ENCODE measurements at regions not wholly inside any gene's neighbourhood (a gene's known extent, or its start where the extent isn't known, plus 50 kb on each side); places are given as distances from the start of the nearest gene placed in this dataset.
A peak's percentile ranks its signal among the peaks of the same experiment; 100 is the strongest.

- no peaks in the 10 kb centered on the region for H3K79me2 ChIP-seq (replicated peaks; ENCODE audit: insufficient read depth)
- H3K4me2 ChIP-seq, result no peak overlapping the region
- peaks cover 7% of the 10 kb centered on the region for H3K4me1 ChIP-seq (ENCODE audit: insufficient read depth)
- no peak overlapping the region for H3K4me3 Mint-ChIP-seq
- peaks cover 2% of the 10 kb centered on the region for H3K27me3 Mint-ChIP-seq (ENCODE audit: insufficient read depth, low read depth, poor library complexity)
- H3K27ac ChIP-seq (ENCODE audit: low read depth), result no peak overlapping the region
- no peak overlapping the region for H3K4me3 ChIP-seq
- no peak for TF ChIP-seq EZH2phosphoT487 (IDR thresholded peaks at IDR 0.05; ENCODE audit: unreplicated experiment)
- no peaks in the 10 kb centered on the region for H3K36me3 Mint-ChIP-seq (ENCODE audit: low read depth)
- no peak overlapping the region for H3K27ac Mint-ChIP-seq
- peaks cover 9% of the 10 kb centered on the region for H3K4me1 Mint-ChIP-seq
- H3K9me2 ChIP-seq (ENCODE audit: insufficient read depth), result no peaks in the 10 kb centered on the region
- no peak for DNase-seq (ENCODE audit: low spot score)
- no peak for ATAC-seq
- H3K36me3 ChIP-seq (ENCODE audit: insufficient read depth), result no peaks in the 10 kb centered on the region
- no peaks in the 10 kb centered on the region for H4K20me1 ChIP-seq (replicated peaks; ENCODE audit: insufficient read depth)
- no peaks in the 10 kb centered on the region for H3K9me3 Mint-ChIP-seq
- no peaks in the 10 kb centered on the region for H3K27me3 ChIP-seq (ENCODE audit: insufficient read depth)
- peaks cover 5% of the 10 kb centered on the region; the same call in 1 of the 2 replicates for H3F3A ChIP-seq (replicated peaks; ENCODE audit: low read depth)
- H2AFZ ChIP-seq, result no peak overlapping the region
These were observed 72.7 kb upstream of the FAM174B start for GRCh38 chr15:92728266-92728665.

- Histone ChIP-seq H3K27ac (ENCODE audit: low read depth) (no peak overlapping the region), H4K20me1 (replicated peaks; ENCODE audit: insufficient read depth) (no peaks in the 10 kb centered on the region), H2AFZ (peak overlapping the region; percentile 92), H3K4me1 (ENCODE audit: insufficient read depth) (peaks cover 4% of the 10 kb centered on the region; the same call in 1 of the 2 replicates), H3K36me3 (ENCODE audit: insufficient read depth) (no peaks in the 10 kb centered on the region), H3K27me3 (ENCODE audit: insufficient read depth) (no peaks in the 10 kb centered on the region), H3K79me2 (replicated peaks; ENCODE audit: insufficient read depth) (no peaks in the 10 kb centered on the region), H3K4me3 (peak overlapping the region; percentile 60), H3F3A (replicated peaks; ENCODE audit: low read depth) (no peaks in the 10 kb centered on the region), H3K9me2 (ENCODE audit: insufficient read depth) (no peaks in the 10 kb centered on the region), H3K4me2 (peak overlapping the region; percentile 77)
- Mint-ChIP-seq H3K9me3 (no peaks in the 10 kb centered on the region; the same call in 2 of the 3 replicates), H3K4me3 (peak overlapping the region; percentile 76), H3K36me3 (ENCODE audit: low read depth) (no peaks in the 10 kb centered on the region), H3K4me1 (peaks cover 10% of the 10 kb centered on the region; the same call in 2 of the 3 replicates), H3K27ac (peak overlapping the region; percentile 95), H3K27me3 (ENCODE audit: insufficient read depth, low read depth, poor library complexity) (peaks cover 4% of the 10 kb centered on the region)
- no peak for DNase-seq (ENCODE audit: low spot score)
- no peak for ATAC-seq
- no peak for TF ChIP-seq POLR2AphosphoS5 (IDR thresholded peaks at IDR 0.05; ENCODE audit: low read depth)
- no peak for TF ChIP-seq NANOG (IDR thresholded peaks at IDR 0.05; ENCODE audit: borderline replicate concordance)
- no peak for TF ChIP-seq JUNB (IDR thresholded peaks at IDR 0.05; ENCODE audit: unreplicated experiment)
- no peak for TF ChIP-seq CTCF (conservative IDR thresholded peaks at IDR 0.05; ENCODE audit: low read depth in 2 of 2)
- no peak for TF ChIP-seq EZH2phosphoT487 (IDR thresholded peaks at IDR 0.05; ENCODE audit: unreplicated experiment)
- no peak for TF ChIP-seq STAT1 (IDR thresholded peaks at IDR 0.05; ENCODE audit: unreplicated experiment)
- TF ChIP-seq REST (IDR thresholded peaks at IDR 0.05; ENCODE audit: unreplicated experiment), result no peak
- TF ChIP-seq ZNF114 (CRISPR knock-in tag; IDR thresholded peaks at IDR 0.05), result no peak
- no peak for TF ChIP-seq ZNF462 (CRISPR knock-in tag; IDR thresholded peaks at IDR 0.05)
These were observed 77.7 kb upstream of the FAM174B start for GRCh38 chr15:92733090-92733933.

Measured in GM23338 (cell line).